Adrenal gland (tissue), 5 donors: ENCODE measurements at regions not wholly inside any gene's neighbourhood (a gene's known extent, or its start where the extent isn't known, plus 50 kb on each side); places are given as distances from the start of the nearest gene placed in this dataset.

ENCODE experiments used
- POLR2A ChIP-seq, 2 donors: fragments of 450-650 bp; IDR thresholded peaks; one replicate each; pipeline ENCODE4 v1.6.1; 2017; ENCODE audit warnings: antibody characterized with exemption in 2 of 2, mild to moderate bottlenecking in 2 of 2, moderate library complexity in 1 of 2
- TF ChIP-seq, protein P1 (sequence below), 6 experiments: fragments of 450-650 bp in 4 of 6; fragments of 200-600 bp in 2 of 6; sonication (generic) in 1 of 6; IDR thresholded peaks; 1 replicate in 5 of 6; 2 replicates in 1 of 6; pipeline versions ENCODE4 v1.5.1 to v1.8.0; 2016 to 2021; ENCODE audit warnings: antibody characterized with exemption in 6 of 6, mild to moderate bottlenecking in 2 of 6, moderate library complexity in 1 of 6
- donor health status: DM: no; HTN: no; CAD: no.

DNA sequence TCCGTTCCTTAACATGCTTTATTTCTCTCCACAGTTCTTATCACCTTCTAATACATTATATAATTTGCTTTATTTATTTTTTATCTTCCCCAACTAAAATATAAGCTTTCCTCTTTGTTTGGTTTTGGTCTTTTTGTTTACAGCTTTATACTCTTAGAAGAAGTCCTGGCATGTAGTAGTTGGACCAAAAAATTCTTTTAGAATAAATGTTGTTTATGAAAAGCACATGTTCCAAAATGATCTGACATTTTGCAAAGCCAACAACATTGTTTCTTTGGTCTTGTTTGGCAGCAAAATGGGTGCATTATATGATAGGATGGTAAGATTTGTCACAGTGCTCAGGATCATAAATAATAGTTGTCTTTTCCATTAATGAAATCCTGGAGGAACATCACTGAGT lies 312.5 kb downstream of the LRIG3 start:
- TF ChIP-seq, protein P1, sequence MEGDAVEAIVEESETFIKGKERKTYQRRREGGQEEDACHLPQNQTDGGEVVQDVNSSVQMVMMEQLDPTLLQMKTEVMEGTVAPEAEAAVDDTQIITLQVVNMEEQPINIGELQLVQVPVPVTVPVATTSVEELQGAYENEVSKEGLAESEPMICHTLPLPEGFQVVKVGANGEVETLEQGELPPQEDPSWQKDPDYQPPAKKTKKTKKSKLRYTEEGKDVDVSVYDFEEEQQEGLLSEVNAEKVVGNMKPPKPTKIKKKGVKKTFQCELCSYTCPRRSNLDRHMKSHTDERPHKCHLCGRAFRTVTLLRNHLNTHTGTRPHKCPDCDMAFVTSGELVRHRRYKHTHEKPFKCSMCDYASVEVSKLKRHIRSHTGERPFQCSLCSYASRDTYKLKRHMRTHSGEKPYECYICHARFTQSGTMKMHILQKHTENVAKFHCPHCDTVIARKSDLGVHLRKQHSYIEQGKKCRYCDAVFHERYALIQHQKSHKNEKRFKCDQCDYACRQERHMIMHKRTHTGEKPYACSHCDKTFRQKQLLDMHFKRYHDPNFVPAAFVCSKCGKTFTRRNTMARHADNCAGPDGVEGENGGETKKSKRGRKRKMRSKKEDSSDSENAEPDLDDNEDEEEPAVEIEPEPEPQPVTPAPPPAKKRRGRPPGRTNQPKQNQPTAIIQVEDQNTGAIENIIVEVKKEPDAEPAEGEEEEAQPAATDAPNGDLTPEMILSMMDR (IDR thresholded peaks at IDR 0.05) = no peak
- no peak for TF ChIP-seq POLR2A (IDR thresholded peaks at IDR 0.05)
